KBM-7 (cell line): ENCODE measurements at regions not wholly inside any gene's neighbourhood (a gene's known extent, or its start where the extent isn't known, plus 50 kb on each side); places are given as distances from the start of the nearest gene placed in this dataset.

Experiments
- DNase-seq: peaks from one replicate; pipeline ENCODE4 v3.0.0-alpha.2; 2015
- in situ Hi-C: fragments of 300-500 bp; cut with MboI; formaldehyde crosslinking; loops from 2 replicates; pipeline ENCODE4 v1.14.3; 2020; ENCODE audit warnings: low sequenced_read_pairs, low pct_unique_long_range_greater_than_20kb, mixed read lengths

DNA sequence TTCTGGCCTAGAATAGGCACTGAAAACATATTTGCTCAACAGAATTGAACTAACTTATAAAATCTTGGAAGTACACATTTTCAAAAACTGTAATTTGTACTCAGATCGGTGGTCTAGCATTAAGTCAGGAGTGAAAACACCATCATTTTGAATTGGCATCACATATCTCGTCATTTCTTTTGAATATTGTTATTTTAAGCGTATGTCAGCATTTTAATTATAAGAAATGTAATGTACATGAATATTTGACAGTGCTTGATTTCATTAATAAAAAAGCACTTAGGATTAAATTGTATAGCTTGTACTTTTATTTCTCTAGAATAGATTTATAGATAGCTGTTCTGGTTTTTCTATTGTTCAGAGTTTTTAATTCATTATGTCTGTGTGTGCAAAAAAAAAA, 892.2 kb downstream of the BCL11B start:
- in situ Hi-C loops, result no loop called here
- DNase-seq, result no peak

DNA sequence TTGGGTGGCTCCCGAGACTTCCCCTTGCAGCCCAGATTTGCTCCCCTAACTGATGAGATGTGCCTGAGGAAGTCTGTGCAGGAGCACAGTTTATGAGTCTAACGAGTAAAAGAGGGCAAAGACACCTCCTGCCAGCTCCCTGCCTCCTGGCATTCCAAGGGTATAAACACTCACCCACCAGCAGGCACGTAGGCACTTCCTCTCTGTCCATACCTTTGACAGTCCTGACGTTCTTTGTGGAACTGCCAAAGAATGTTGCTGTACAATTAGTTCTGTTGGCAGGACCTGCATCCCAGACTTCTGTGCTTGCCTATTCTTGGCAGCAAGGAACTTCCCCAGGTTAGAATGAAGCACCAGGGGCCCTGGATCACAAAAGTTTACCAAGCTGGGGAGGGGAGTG, 889.3 kb downstream of the BCL11B start:
- in situ Hi-C loops, result no loop called here
- DNase-seq, result no peak

DNA sequence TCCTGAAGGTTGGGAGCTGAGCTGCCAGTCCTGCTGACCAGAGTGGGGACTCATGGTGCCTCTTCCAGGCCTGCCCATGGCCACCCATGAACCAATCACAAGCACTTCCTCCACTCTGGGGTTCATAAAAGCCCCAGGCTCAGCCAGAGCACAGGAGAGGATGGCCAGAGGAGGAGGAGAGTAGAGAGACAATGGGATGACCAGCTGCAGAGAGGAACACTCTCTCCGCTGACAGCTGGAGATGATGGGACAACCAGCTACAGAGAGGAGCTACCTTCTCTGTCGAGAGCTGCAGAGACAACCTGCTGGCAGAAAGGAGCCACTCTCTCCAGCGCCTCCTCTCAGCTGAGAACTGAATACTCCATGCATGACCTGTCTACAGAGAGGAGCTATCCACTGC, 886.1 kb downstream of the BCL11B start:
- DNase-seq, result no peak
- in situ Hi-C loops, result no loop called here

DNA sequence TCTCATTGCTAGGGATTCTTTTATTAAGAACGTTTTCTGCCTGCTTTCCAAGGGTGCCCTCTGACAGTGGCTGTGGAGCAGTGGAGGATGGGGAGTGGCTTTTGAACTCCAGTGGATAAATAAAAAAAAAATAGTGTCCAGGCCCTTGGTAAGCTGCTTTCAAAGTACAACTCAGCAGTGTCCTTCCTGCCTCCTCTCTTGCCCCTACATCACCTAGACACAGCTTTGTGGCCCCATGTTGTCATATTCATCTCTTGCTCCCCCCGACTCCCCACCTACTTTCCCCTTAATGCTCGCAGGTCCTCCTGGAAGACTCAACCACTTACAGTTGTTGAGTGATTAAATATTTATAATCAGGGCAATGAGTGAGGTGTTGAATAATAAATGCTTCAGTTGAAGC, 880.9 kb downstream of the BCL11B start:
- in situ Hi-C loops, result no loop called here
- DNase-seq, result no peak

DNA sequence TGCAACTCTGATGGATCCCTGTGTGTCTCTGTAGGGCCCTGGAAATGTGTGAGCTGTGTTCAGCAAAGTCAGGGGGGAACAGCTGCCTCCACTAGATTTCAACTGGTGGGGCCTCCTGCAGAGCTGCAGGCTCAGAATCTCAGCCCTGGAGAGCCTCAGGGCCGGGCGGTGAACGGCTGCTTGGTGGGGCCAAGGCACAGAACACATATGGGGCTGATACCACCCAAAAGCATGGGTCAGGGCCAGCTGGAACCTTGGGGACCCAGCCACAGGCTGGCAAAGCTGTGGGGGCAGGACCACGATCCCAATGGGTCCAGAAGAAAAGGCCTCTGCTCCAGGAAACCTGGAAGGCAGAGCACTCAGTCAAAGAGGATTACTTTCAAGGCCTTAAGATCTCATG, 878.5 kb downstream of the BCL11B start:
- no peak for DNase-seq
- in situ Hi-C loops, result no loop called here

DNA sequence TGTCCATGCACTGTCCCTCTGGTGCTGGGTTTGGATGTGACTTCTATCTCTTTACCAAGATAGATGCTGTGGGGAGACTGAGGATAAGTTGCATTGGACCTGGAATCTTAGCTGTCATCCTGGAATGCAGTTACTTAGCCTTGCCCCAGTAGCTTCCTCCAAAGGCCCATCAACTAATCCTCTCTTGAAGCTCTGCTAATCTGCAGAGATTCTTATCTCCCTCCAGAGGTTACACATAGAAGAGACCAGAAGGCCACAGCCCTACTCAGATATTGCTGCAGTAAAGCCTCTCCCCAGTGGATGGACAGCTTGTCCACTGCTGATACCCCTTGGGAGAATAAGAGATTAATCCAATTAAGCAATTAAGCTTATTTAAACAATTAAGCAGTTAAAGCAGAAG, 867.2 kb downstream of the BCL11B start:
- no peak for DNase-seq
- in situ Hi-C loops, result no loop called here

DNA sequence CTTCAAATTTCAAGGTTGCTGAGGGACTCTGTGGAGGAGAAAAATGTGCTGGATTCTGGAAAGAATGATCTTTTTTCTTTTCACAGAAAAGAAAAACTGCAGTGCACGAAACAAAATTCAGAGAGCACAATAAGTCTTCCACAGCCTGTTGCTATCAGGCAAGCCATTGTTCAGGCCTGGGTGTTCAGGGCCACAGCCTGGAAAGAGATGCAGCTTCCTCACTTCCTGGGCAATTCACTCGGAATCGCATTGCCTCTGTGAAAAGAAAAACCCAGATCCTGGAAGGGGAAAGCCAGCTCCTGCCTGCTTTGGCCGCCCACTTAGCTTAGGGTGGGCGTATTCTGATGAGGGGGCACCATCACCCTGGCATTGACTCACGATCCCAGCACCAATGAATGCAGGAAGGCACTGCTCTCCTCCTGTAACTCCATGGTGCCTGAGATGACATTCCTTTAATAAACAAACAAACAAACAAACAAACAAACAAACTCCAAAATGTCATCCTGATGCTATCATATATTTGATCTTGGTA, 863.9 kb downstream of the BCL11B start:
- DNase-seq, result no peak
- in situ Hi-C loops, result no loop called here

DNA sequence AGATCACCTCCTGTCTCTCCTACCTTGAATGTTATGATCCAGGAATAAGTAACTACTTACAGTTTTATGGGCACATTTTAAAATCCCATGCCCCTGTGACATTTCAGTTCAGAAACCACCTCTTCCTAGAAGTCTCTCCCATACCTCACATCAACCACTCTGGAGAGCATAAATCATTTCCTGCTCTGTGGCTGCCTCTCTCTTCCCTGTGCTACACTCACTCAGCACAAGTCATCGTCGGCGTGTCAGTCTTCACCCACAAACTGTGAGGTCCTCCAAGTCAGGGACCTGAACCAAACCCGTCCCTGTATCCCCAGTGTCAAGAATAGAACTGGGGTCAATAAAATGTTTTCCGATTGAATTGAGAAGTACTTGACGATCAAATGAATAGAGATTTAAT, 863.3 kb downstream of the BCL11B start:
- DNase-seq, result no peak
- in situ Hi-C loops, result no loop called here

DNA sequence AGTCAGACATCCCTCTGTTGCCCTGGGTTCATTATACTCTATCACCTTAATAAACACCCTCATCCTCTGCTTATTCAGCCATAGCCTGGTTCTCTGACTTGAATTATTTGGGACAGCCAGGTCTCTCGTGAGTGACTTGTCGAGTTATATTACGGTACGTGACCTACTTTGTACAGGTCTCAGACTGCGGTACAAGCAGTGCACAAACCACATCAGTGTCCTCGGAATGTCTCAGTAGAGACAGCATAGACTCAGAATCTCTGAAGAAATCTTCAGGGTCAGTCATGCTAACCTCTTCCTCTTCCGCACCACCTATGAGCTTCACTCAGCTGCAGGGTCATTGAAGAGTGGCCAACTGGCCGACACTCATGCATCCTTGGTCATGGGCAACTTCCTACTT, 860.8 kb downstream of the BCL11B start:
- in situ Hi-C loops, result no loop called here
- no peak for DNase-seq

DNA sequence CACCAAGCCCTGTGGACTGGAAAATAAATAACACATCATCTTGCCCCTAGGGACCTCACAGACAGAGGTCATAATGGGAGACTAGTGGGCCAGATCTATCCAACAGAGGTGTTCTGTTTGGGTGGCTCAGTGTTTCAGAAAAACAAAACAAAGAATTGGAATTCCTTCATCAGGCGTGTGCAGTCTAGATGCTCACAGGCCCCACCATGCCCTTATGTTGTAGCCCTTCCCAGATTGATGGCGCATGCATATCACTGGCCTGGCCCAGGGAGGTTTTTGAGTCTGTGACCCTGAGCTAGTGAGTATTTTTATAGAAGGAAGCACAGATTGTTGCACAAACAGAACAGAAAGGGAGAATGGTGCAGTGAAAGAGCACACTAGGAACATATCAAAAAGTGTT, 859.6 kb downstream of the BCL11B start:
- in situ Hi-C loops, result no loop called here
- DNase-seq, result no peak

DNA sequence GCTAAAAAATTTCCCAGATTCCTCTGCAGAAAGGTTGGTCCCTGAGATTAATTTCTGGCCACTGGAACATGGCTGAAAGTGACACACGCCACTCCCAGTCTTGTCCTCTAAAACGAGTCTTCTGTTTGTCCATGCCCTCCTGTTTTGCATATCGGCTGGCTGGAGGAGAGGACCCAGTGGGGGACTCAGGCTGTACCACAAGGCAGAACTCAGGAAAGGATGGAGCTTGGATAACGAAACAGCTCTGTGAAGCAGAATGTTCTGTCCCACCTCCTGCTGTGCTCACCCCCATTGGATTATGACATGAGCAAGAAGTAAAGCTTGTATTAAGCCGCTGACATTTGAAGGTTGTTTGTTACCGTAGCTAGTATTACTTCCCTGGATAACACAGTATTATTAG, 856.2 kb downstream of the BCL11B start:
- in situ Hi-C loops, result no loop called here

DNA sequence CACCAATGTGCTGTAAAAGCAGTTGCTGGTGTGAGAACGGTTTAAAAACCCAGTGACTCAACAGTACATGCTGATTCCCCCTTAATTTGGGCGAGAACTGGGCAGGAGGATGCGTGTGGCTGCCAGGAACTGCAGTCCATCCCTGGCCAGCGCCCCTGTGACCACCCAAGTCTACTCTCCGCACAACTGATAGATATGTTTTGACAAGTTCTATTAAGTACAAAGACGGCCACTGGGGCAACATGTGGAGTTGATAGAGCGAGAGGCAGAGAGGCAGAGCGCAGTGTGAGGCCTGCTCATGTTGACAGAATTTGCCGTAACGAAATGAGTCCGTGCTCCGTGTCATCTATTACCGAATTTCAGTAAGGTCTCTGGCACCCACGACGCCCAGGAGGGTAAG, 855.0 kb downstream of the BCL11B start:
- in situ Hi-C loops, result no loop called here
- no peak for DNase-seq

More for the DNA sequence above, 856.2 kb downstream of the BCL11B start:
- no peak for DNase-seq

DNA sequence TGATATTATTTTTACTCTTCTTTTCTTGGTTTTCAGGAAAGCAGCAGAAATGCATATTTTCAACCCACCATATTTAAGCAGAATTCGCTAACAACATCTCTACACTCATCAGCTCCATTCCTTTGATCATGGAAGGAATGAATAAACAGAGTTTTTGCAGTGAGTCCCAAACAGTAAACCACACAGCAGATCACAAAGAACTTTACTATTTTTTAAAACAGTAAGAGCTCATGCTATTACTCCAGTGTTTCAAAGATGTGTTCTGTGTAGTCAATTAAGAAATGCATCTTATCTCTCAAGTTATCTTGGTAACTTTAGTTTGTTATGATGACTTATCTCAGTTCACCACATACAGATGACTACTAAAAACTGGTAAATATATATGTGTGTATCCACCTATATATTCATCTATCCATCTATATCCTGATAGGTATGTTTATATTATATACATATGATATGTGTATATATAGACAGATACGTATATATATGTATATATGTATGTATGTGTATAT, 843.5 kb downstream of the BCL11B start:
- no peak for DNase-seq
- in situ Hi-C loops, result no loop called here

DNA sequence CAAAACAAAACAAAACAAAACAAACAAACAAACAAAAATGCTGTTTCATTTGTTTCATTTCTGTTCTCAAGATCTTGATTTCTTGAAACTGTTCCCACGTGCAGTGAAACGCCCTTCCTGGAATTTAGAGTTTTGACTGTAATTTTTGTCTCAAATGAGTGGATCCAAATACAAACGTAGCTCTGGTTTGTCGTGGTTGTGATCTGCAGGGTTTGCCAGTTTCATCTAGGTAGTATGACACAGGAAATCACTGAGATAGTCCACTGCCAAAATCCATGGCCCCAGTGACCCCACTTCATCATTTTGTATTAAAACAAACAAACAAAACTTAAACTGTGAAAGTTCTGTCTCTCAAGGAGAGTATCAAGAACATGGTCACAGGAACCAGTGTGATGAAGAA, 838.6 kb downstream of the BCL11B start:
- no peak for DNase-seq
- in situ Hi-C loops, result no loop called here

DNA sequence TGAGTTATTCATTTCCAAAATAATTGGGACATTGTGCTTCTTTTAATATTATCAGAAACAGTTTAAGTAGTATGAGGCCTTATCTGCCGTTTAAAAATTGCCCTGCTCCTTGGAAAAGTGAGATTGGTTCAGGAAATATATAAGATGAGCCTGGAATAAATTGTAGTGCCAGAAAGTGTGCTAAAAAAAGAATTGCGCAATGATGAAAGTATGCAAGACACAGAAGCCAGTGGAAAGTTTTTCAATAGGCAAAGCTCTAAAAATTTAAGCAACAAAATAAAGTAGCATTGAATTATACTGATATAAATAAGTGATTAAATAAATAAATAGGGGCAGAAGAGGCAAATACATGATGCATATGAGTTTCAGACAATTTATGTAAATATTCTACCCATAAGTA, 834.9 kb downstream of the BCL11B start:
- no peak for DNase-seq
- in situ Hi-C loops, result no loop called here

DNA sequence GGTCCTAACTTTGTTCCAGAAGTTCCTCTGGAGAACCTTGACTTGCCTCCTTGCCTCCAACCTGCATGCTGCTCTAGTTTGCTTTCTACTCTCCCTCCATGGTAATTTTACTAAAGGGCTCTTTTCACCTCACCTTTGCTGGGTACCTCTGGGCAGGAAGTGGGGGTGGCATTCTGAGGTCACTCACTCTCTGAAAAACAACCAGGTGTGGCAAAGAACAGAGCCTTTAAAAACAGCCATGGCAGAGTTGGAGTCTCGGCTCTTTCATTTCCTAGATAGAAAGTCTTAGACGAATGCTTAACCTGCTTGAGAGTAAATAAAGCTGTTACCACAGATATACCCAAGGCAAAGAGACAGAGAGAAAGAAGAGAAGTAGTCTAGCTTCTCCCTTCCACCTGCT, 827.9 kb downstream of the BCL11B start:
- in situ Hi-C loops, result no loop called here
- DNase-seq, result no peak

DNA sequence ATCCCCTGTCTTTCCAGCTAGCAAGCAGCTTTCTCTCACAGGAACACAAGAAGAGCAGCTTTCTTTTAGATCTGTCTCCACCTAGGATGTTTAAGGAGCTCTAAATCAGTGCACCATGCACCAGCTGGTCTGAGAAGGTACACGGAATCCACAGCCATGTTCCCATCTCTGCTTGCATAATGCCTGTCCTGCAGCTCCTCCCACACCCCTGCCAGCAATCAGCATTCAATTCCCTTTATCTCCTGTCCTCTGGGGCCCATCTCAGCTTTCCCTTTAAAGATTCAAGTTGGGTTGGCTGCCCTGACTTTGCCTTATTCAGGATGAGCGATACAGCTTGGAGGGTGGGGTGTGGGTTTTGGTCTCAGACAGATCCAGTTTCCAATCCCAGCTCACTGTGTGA, 826.3 kb downstream of the BCL11B start:
- in situ Hi-C loops, result no loop called here
- no peak for DNase-seq

DNA sequence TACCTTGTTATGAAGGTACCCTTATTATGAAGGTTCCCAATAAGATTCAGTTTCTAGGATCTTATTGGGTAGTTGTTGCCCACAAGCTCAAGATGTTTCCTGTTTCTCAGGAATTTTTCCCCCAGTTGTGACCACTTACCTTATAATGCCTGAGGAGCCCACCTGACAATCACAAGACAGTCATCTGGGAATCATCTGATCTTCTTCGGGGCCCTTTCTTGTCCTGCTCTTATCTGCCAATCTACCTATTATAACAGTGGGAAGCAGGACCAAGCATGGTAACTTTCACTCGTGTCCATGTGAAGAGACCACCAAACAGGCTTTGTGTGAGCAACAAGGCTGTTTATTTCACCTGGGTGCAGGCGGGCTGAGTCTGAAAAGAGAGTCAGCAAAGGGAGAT, 825.5 kb downstream of the BCL11B start:
- in situ Hi-C loops, result no loop called here
- no peak for DNase-seq

DNA sequence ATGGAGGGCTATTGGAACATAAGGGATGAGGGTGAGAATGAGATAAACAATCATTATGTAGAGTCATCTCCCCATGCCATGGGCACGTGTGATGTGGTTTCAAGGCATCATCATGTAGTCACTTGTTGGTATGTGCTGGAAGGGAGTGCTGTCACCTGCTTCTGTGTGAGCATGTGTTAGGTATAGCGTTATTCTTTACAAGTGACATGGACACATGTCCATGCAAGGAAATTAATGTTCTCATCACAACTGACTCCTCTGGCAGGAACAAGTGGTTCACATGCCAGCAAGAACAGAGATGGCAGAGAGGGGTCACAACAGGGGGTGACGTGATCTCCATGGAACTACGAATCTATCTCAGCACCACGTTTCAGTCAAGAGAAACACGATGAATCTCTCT, 815.8 kb downstream of the BCL11B start:
- in situ Hi-C loops, result no loop called here

DNA sequence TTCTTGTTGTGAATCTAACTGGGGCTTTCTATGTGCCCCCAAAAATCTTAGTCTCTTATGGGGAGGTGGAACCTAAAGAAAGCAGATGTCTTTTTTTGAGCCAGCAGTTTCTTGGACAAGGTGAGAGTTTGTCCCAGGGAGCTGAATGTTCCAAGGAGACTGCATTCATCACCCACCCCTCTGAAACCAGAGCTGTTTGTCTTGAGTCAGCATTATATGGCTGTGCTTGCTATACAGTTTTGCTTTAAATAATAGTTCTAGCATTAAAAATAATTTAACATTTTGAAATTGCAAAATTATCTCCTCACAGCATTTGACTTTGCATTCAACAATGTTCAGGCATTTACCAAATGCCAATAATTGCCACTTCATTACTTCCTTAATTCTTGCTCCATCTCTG, 813.3 kb downstream of the BCL11B start:
- DNase-seq, result no peak
- in situ Hi-C loops, result no loop called here

More for the DNA sequence above, 815.8 kb downstream of the BCL11B start:
- no peak for DNase-seq

DNA sequence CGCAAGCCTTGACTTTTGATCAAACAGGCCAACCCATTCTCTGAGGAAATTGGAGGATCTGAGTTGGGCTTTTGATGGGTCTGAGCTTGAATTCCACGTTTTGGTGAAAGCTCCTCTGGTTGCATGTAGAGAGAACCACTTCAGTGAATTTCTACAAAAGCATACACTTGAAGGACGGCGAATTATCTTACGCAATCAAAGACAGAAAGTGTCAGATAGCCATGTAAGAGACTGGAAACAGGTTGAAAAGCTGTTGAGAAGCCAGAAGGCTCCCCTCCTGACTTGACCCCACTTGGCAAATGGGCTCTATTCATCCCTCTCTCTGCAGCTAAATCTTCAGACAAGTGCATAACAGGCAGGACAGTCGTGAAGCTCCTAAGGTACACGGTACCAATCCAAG, 809.1 kb downstream of the BCL11B start:
- DNase-seq, result no peak
- in situ Hi-C loops, result no loop called here

DNA sequence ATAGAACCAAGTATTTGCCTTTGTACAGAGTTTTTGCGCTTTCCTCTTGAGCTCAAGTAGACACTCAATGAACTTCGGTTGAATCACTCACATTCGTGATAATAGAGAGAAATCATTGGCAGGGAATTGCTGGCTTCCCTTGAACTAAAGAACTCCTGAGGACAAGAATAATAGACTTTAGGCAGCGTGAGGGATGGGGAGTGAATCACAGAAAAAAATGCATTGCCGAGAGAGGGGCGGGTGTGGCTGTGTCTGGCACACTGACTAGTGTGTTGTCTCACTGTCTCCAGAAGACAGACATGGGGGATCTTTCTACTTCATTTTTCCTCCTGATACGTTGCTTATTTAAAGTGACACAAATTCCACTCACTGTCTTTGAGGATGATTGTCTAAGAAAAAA, 805.2 kb downstream of the BCL11B start:
- no peak for DNase-seq
- in situ Hi-C loops, result no loop called here
